ENCODE measurements at regions not wholly inside any gene's neighbourhood (a gene's known extent, or its start where the extent isn't known, plus 50 kb on each side); places are given as distances from the start of the nearest gene placed in this dataset.

- DNase-seq, result no peak
Measured at GRCh38 chr7:46975493-46975892, 606.4 kb downstream of the TNS3 start.

GRCh38 chr7:46972205-46972604 lies 609.7 kb downstream of the TNS3 start:
- no peak for DNase-seq

- no peak for DNase-seq
Measured at GRCh38 chr7:46970476-46970875, 611.4 kb downstream of the TNS3 start.

- no peak for DNase-seq
Measured at GRCh38 chr7:46970131-46970430, 611.8 kb downstream of the TNS3 start.

- DNase-seq, result no peak
Measured at GRCh38 chr7:46969303-46970130, 612.4 kb downstream of the TNS3 start.

GRCh38 chr7:46968003-46968402 lies 613.9 kb downstream of the TNS3 start:
- DNase-seq, result no peak

- no peak for DNase-seq
Measured at GRCh38 chr7:46963719-46964118, 618.2 kb downstream of the TNS3 start.

- DNase-seq, result no peak
Measured at GRCh38 chr7:46960970-46961369, 620.9 kb downstream of the TNS3 start.

GRCh38 chr7:46957195-46957594 lies 624.7 kb downstream of the TNS3 start:
- DNase-seq, result no peak

- DNase-seq, result no peak
Measured at GRCh38 chr7:46955531-46955930, 626.4 kb downstream of the TNS3 start.

- DNase-seq, result no peak
Measured at GRCh38 chr7:46954181-46954580, 627.7 kb downstream of the TNS3 start.

- no peak for DNase-seq
Measured at GRCh38 chr7:46953008-46953407, 628.9 kb downstream of the TNS3 start.

- no peak for DNase-seq
Measured at GRCh38 chr7:46949270-46949931, 632.5 kb downstream of the TNS3 start.

GRCh38 chr7:46948716-46949115 lies 633.2 kb downstream of the TNS3 start:
- no peak for DNase-seq

GRCh38 chr7:46945328-46945727 lies 636.6 kb downstream of the TNS3 start:
- DNase-seq, result no peak

GRCh38 chr7:46943996-46944395 lies 637.9 kb downstream of the TNS3 start:
- DNase-seq, result no peak

GRCh38 chr7:46942574-46942973 lies 639.3 kb downstream of the TNS3 start:
- no peak for DNase-seq

GRCh38 chr7:46940178-46940577 lies 641.7 kb downstream of the TNS3 start:
- DNase-seq, result no peak

- DNase-seq, result no peak
Measured at GRCh38 chr7:46939558-46939957, 642.4 kb downstream of the TNS3 start.

- DNase-seq, result no peak
Measured at GRCh38 chr7:46939089-46939488, 642.8 kb downstream of the TNS3 start.

- DNase-seq, result no peak
Measured at GRCh38 chr7:46937826-46938225, 644.1 kb downstream of the TNS3 start.

- no peak for DNase-seq
Measured at GRCh38 chr7:46934198-46934825, 647.6 kb downstream of the TNS3 start.

- no peak for DNase-seq
Measured at GRCh38 chr7:46933596-46933995, 648.3 kb downstream of the TNS3 start.

All from activated T-cell treated with anti-CD3 and anti-CD28 coated beads, Interleukin-2, amount 50 U/mL, for 48 hours (primary cell).